ENCODE measurements at regions not wholly inside any gene's neighbourhood (a gene's known extent, or its start where the extent isn't known, plus 50 kb on each side); places are given as distances from the start of the nearest gene placed in this dataset.

DNA sequence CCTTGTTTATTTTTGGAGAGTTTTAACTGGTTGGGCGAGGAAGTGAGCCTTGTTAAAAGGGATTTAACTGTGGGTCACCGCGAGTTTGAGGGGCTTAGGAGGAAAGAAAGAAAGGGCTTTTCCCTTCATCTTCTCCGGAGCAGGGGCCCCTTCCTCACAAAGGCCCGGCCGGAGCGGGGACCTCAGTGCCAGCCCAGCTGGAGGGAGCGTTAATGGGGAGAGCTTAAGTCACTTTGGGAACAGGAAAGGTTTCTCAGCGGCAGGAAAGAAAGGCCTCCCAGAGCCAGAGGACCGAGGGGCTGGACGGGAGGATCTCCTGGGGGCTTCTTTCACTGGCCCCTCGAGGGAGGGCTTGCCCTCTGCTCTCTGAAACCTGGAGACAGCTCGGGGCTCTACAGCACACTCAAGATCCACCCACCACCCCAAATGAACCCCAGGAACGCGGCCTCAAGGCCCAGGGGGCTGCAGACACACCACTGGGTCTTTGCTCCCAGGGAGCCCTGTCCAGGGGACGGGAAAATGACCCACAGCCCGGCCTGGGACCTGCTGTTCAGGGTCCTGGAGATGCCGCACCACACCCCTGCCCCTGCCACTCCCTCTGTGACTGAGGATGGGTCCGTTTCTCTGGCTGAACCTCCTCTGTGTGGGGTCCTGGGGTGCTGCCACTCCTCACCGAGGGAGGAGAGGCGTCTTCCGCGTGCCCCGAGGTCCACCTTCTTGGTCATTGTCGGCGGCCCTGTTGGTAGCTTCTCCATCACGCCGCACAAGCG, 128.3 kb downstream of the URI1 start:
- TF ChIP-seq GATA2 (IDR thresholded peaks at IDR 0.05; ENCODE audit: low read depth, low read length), result no peak
- TF ChIP-seq GATA3 (IDR thresholded peaks at IDR 0.05; ENCODE audit: low read depth, low read length), result no peak

All from SH-SY5Y (cell line).